OCI-LY7 (cell line): ENCODE measurements at regions not wholly inside any gene's neighbourhood (a gene's known extent, or its start where the extent isn't known, plus 50 kb on each side); places are given as distances from the start of the nearest gene placed in this dataset.

Source experiments
- BruUV-seq: library from RNA; stranded (reverse); fragments of 400-500 nt; replicated peaks from 2 replicates; lab custom pipeline; 2021; lab: Mats Ljungman, UMichigan
- CTCF ChIA-PET: fragments of 300-600 bp; sonication (Branson Sonifier 250); formaldehyde crosslinking; loops from one replicate; lab custom pipeline; 2022; ENCODE audit warnings: antibody characterized with exemption; ENCODE audit not compliant: unreplicated experiment; lab: Charles Lee
- POLR2A ChIA-PET: fragments of 300-600 bp; sonication (Branson Sonifier 250); formaldehyde crosslinking; loops from one replicate; lab custom pipeline; 2022; ENCODE audit warnings: antibody characterized with exemption; lab: Charles Lee
- DNase-seq: peaks from one replicate; pipeline ENCODE4 v3.0.0-alpha.2; 2015; ENCODE audit warnings: low spot score
- H2AFZ ChIP-seq: fragments of 200-600 bp; sonication (generic), shearing (Covaris generic); 2 replicates; pipeline ENCODE4 v1.6.1; 2014; ENCODE audit warnings: mild to moderate bottlenecking, antibody characterized with exemption, low read length, moderate library complexity
- H3K27ac ChIP-seq: fragments of 200-600 bp; sonication (generic); 2 replicates; pipeline ENCODE4 v1.5.1; 2014; ENCODE audit warnings: mixed run types, low read depth, mild to moderate bottlenecking, moderate library complexity, low read length, inconsistent platforms; ENCODE audit not compliant: poor library complexity, severe bottlenecking
- H3K36me3 ChIP-seq: fragments of 200-600 bp; sonication (generic); 2 replicates; pipeline ENCODE4 v1.6.1; 2014; ENCODE audit warnings: mild to moderate bottlenecking, antibody characterized with exemption, low read length, moderate library complexity, mixed read lengths; ENCODE audit not compliant: insufficient read depth
- H3K4me1 ChIP-seq: fragments of 200-600 bp; sonication (generic); 2 replicates; pipeline ENCODE4 v1.5.1; 2014; ENCODE audit warnings: mild to moderate bottlenecking, low read length; ENCODE audit not compliant: insufficient read depth, poor library complexity, severe bottlenecking
- H3K4me2 ChIP-seq: fragments of 200-600 bp; sonication (generic); 2 replicates; pipeline ENCODE4 v1.6.1; 2014; ENCODE audit warnings: mild to moderate bottlenecking, low read length
- H3K4me3 ChIP-seq: fragments of 200-600 bp; sonication (generic); 2 replicates; pipeline ENCODE4 v1.5.1; 2014; ENCODE audit warnings: mild to moderate bottlenecking, low read depth, low read length; ENCODE audit not compliant: poor library complexity, severe bottlenecking
- H3K79me2 ChIP-seq: fragments of 200-600 bp; sonication (generic); 2 replicates; pipeline ENCODE4 v1.6.1; 2016; ENCODE audit warnings: low read depth, mild to moderate bottlenecking, low read length, moderate library complexity, mixed read lengths; ENCODE audit not compliant: insufficient read depth
- H3K9me2 ChIP-seq: fragments of 200-600 bp; sonication (generic); 2 replicates; pipeline ENCODE4 v1.6.1; 2016; ENCODE audit warnings: mild to moderate bottlenecking, low read length, mixed read lengths; ENCODE audit not compliant: insufficient read depth
- H3K9me3 ChIP-seq: fragments of 200-600 bp; sonication (generic); 2 replicates; pipeline ENCODE4 v1.6.1; 2014; ENCODE audit warnings: mild to moderate bottlenecking, mixed run types, low read length, mixed read lengths
- H4K20me1 ChIP-seq: fragments of 200-600 bp; sonication (generic); 2 replicates; pipeline ENCODE4 v1.6.1; 2014; ENCODE audit warnings: mild to moderate bottlenecking, antibody characterized with exemption, low read length, moderate library complexity, mixed read lengths; ENCODE audit not compliant: insufficient read depth
- EZH2phosphoT487 ChIP-seq: fragments of 200-600 bp; sonication (generic); IDR thresholded peaks from 2 replicates; pipeline ENCODE4 v1.6.1; 2018; ENCODE audit warnings: low read depth, borderline replicate concordance, mild to moderate bottlenecking, mixed run types, antibody characterized with exemption, low read length, moderate library complexity, mixed read lengths
- intact Hi-C: fragments of 100-400 bp; cut with micrococcal nuclease; formaldehyde crosslinking; loops from one replicate; pipeline ENCODE4 v1.10.0; 2022; ENCODE audit not compliant: unreplicated experiment
- TF ChIP-seq, protein P1 (sequence below): fragments of 200-600 bp; sonication (generic); conservative IDR thresholded peaks from 2 replicates; pipeline ENCODE4 v1.5.1; 2014; ENCODE audit warnings: mild to moderate bottlenecking, antibody characterized with exemption, low read length, moderate library complexity, mixed read lengths

GRCh38 chr12:84046859-84047258, 865.7 kb downstream of the SLC6A15 start:
- no peaks in the 10 kb centered on the region for H3K36me3 ChIP-seq
- no peak overlapping the region for H3K4me3 ChIP-seq
- BruUV-seq: no TSS peak
- no peaks in the 10 kb centered on the region for H3K79me2 ChIP-seq
- no peaks in the 10 kb centered on the region for H3K4me1 ChIP-seq
- TF ChIP-seq EZH2phosphoT487: no peak
- TF ChIP-seq, protein P1, sequence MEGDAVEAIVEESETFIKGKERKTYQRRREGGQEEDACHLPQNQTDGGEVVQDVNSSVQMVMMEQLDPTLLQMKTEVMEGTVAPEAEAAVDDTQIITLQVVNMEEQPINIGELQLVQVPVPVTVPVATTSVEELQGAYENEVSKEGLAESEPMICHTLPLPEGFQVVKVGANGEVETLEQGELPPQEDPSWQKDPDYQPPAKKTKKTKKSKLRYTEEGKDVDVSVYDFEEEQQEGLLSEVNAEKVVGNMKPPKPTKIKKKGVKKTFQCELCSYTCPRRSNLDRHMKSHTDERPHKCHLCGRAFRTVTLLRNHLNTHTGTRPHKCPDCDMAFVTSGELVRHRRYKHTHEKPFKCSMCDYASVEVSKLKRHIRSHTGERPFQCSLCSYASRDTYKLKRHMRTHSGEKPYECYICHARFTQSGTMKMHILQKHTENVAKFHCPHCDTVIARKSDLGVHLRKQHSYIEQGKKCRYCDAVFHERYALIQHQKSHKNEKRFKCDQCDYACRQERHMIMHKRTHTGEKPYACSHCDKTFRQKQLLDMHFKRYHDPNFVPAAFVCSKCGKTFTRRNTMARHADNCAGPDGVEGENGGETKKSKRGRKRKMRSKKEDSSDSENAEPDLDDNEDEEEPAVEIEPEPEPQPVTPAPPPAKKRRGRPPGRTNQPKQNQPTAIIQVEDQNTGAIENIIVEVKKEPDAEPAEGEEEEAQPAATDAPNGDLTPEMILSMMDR: no peak
- intact Hi-C loops: no loop called here
- H2AFZ ChIP-seq: no peak overlapping the region
- no peaks in the 10 kb centered on the region for H3K9me2 ChIP-seq
- no peaks in the 10 kb centered on the region for H4K20me1 ChIP-seq
- ChIA-PET CTCF (no interaction called here), POLR2A (no interaction called here)
- no peak overlapping the region for H3K4me2 ChIP-seq
- H3K27ac ChIP-seq: no peak overlapping the region
- no peak for DNase-seq
- no peaks in the 10 kb centered on the region for H3K9me3 ChIP-seq

DNA sequence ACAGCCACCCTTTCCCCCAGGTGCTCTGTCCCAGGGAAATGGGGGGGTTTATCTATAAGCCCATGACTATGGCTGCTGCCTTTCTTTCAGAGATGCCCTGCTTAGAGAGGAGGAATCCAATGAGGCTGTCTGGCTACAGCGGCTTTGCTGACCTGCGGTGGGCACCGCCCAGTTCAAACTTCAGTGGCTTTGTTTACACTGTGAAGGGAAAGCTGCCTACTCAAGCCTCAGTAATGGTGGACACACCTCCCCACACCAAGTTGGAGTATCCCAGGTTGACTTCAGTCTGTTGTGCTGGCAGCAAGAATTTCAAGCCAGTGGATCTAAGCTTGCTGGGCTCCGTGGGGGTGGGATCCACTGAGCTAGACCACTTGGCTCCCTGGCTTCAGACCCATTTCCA, 869.2 kb downstream of the SLC6A15 start:
- Histone ChIP-seq H4K20me1 (no peaks in the 10 kb centered on the region), H3K4me2 (no peak overlapping the region), H3K9me2 (no peaks in the 10 kb centered on the region), H3K27ac (no peak overlapping the region), H2AFZ (no peak overlapping the region), H3K4me3 (no peak overlapping the region), H3K79me2 (no peaks in the 10 kb centered on the region), H3K4me1 (no peaks in the 10 kb centered on the region), H3K36me3 (no peaks in the 10 kb centered on the region), H3K9me3 (no peaks in the 10 kb centered on the region)
- ChIA-PET POLR2A (no interaction called here), CTCF (no interaction called here)
- no peak for TF ChIP-seq EZH2phosphoT487
- TF ChIP-seq, protein P1: no peak
- DNase-seq: no peak
- no TSS peak for BruUV-seq
- intact Hi-C loops: no loop called here

DNA sequence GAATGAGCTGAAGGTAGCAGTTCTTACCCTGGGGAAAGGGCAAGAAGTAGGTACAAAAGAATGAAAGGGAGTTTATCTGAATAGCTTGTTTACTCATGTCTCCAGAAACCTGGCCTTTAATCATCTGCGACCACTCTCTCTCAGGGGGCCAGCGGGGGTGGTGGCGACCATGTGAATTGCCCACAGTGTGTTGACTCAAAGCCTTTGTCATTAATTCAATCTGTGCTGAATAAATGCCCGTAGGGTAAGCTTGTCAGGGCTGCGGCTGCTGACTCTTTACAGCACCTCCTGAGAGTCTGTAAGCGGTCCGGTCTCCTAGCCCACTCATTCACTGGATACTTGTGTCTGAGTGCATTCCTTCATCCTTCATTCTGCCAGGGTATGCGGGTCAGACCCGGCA, 874.4 kb downstream of the SLC6A15 start:
- Histone ChIP-seq H3K9me3 (0 out of 2 replicates have a peak, but pooled peaks cover 2% of the 10 kb centered on the region), H3K9me2 (no peaks in the 10 kb centered on the region), H3K36me3 (no peaks in the 10 kb centered on the region), H3K27ac (no peak overlapping the region), H3K4me3 (no peak overlapping the region), H3K4me1 (no peaks in the 10 kb centered on the region), H2AFZ (no peak overlapping the region), H3K79me2 (no peaks in the 10 kb centered on the region), H3K4me2 (no peak overlapping the region), H4K20me1 (no peaks in the 10 kb centered on the region)
- TF ChIP-seq EZH2phosphoT487: no peak
- TF ChIP-seq, protein P1: no peak
- intact Hi-C loops: no loop called here
- BruUV-seq: no TSS peak
- ChIA-PET POLR2A (no interaction called here), CTCF (no interaction called here)
- DNase-seq: no peak
